Activated naive CD8-positive, alpha-beta T cell (primary cell): ENCODE measurements at regions not wholly inside any gene's neighbourhood (a gene's known extent, or its start where the extent isn't known, plus 50 kb on each side); places are given as distances from the start of the nearest gene placed in this dataset.
"Not testable (repeated sequence)": the region's sequence is repeated elsewhere in the genome, so short reads cannot be mapped to it uniquely, and the experiment has no call there.

Source experiments
- H3K27ac Mint-ChIP-seq: one replicate; pipeline ENCODE4 v1.8.0; 2021; ENCODE audit warnings: mixed read lengths
- H3K27me3 Mint-ChIP-seq: one replicate; pipeline ENCODE4 v1.8.0; 2021; ENCODE audit warnings: mixed read lengths
- H3K36me3 Mint-ChIP-seq: one replicate; pipeline ENCODE4 v1.8.0; 2021; ENCODE audit warnings: mixed read lengths
- H3K4me1 Mint-ChIP-seq: one replicate; pipeline ENCODE4 v1.8.0; 2021; ENCODE audit warnings: low read depth, mixed read lengths
- H3K4me3 Mint-ChIP-seq: one replicate; pipeline ENCODE4 v1.8.0; 2021; ENCODE audit warnings: mild to moderate bottlenecking, mixed read lengths
- H3K9me3 Mint-ChIP-seq: one replicate; pipeline ENCODE4 v1.8.0; 2021; ENCODE audit warnings: low read depth, mixed read lengths

DNA sequence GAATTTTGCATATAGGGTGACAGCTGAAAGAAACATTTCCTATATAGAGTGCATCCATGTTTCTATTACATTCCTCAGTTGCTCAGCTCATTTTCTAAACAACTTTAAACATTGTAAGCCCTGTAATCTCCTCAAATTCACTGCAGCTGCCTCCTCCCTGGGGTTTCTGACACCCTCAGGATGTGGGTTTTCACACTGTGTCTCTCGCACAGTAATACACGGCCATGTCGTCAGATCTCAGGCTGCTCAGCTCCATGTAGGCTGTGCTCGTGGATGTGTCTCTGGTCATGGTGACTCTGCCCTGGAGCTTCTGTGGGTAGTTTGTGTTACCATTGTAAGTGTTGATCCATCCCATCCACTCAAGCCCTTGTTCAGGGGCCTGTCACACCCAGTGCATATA is 569.0 kb downstream of the GOLGA6L6 start:
- H3K27me3 Mint-ChIP-seq, H3K4me1 Mint-ChIP-seq, H3K36me3 Mint-ChIP-seq, H3K4me3 Mint-ChIP-seq, H3K9me3 Mint-ChIP-seq, H3K27ac Mint-ChIP-seq: not testable (repeated sequence)

DNA sequence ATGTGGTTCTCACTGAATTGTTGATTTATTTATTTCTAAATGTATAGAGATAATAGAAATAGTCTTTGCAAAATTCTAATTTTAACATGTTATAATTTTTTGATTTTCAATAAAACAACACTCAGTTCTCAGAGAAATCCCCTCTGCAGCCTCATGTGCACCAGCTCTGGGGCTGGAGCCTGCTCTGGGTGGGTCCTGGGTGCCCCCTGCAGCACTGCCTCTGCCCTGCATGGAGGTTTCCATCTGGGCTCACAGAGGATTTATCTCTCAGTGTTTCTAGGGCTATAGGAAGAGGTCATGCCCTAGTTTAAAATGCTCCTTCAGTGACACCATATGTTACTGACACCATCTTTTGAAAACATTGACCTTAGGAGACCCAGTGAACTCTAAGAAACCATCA is 576.0 kb downstream of the GOLGA6L6 start:
- not testable (repeated sequence) for H3K4me1 Mint-ChIP-seq, H3K27ac Mint-ChIP-seq, H3K27me3 Mint-ChIP-seq, H3K36me3 Mint-ChIP-seq, H3K4me3 Mint-ChIP-seq, H3K9me3 Mint-ChIP-seq

DNA sequence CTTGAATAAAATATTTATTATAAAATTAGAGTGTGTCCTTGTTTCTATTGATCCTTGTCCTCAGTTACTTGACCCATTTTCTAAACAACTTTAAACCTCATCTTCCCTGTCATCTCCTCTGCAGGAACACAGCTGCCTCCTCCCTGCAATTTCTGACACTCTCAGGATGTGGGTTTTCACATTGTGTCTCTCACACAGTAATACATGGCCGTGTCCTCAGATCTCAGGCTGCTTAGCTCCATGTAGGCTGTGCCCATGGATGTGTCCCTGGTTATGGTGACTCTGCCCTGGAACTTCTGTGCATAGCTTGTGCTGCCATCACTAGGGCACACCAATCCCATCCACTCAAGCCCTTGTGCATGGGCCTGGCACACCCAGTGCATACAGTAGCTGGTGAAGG is 577.1 kb downstream of the GOLGA6L6 start:
- H3K4me3 Mint-ChIP-seq, H3K27me3 Mint-ChIP-seq, H3K4me1 Mint-ChIP-seq, H3K9me3 Mint-ChIP-seq, H3K36me3 Mint-ChIP-seq, H3K27ac Mint-ChIP-seq: not testable (repeated sequence)

DNA sequence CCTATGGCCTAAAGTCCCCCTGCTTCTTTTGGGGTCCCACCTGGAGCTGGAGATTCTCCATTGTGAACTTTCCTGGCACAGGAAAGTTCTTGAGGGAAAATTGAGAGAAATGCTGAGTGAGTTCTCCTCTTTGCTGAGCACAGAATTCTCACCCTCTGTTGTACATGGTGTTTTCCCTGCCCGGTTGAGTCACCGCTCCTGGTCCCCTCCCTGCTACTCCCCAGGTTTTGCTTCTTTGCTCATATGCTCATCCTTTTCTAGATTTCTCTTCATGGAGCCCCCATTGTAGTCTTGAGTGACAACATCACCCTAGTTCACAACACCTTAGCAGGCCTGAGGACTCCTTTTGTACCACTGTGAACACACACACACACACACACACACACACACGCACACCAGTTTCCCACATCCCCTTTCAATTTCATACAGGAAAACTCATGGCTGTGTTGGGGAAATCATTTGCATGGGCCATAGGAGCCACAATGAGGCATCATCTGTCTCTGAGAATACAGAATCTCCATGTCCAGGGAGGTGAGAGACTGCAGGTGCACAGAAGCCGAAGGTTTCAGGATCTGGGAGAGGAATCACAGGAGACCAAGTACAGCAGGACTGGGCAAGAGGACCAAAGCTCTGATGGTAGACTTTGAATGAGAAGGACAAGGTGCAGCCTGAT is 585.3 kb downstream of the GOLGA6L6 start:
- H3K27me3 Mint-ChIP-seq: no peaks in the 10 kb centered on the region
- H3K27ac Mint-ChIP-seq: no peak overlapping the region
- no peaks in the 10 kb centered on the region for H3K4me1 Mint-ChIP-seq
- H3K9me3 Mint-ChIP-seq: no peaks in the 10 kb centered on the region
- no peaks in the 10 kb centered on the region for H3K36me3 Mint-ChIP-seq
- no peak overlapping the region for H3K4me3 Mint-ChIP-seq

GRCh38 chr15:19944261-19944888 is 597.2 kb downstream of the GOLGA6L6 start:
- no peak overlapping the region for H3K27ac Mint-ChIP-seq
- H3K27me3 Mint-ChIP-seq: peaks cover 18% of the 10 kb centered on the region

GRCh38 chr15:19943515-19943914 is 598.1 kb downstream of the GOLGA6L6 start:
- no peaks in the 10 kb centered on the region for H3K4me1 Mint-ChIP-seq
- no peak overlapping the region for H3K27ac Mint-ChIP-seq
- peaks cover 18% of the 10 kb centered on the region for H3K27me3 Mint-ChIP-seq

More at GRCh38 chr15:19944261-19944888, 597.2 kb downstream of the GOLGA6L6 start:
- no peaks in the 10 kb centered on the region for H3K4me1 Mint-ChIP-seq
- H3K9me3 Mint-ChIP-seq: peaks cover 10% of the 10 kb centered on the region
- H3K4me3 Mint-ChIP-seq: no peak overlapping the region
- H3K36me3 Mint-ChIP-seq: no peaks in the 10 kb centered on the region

DNA sequence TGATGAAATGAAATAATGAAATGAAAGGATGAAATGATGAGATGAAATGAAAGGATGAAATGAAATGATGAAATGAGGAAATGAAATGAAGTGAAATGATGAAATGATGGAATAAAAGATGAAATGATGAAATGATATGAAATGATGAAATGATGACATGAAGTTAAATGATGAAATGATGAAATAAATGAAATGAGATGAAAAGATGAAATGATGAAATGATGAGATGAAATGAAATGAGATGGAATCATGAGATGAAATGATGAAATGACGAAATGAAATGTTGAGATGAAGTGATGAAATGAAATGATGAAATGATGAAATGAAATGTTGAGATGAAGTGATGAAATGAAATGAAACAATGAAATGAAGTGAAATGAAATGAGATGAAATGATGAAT is 638.3 kb downstream of the GOLGA6L6 start:
- H3K4me1 Mint-ChIP-seq, H3K36me3 Mint-ChIP-seq, H3K27me3 Mint-ChIP-seq, H3K4me3 Mint-ChIP-seq, H3K27ac Mint-ChIP-seq: not testable (repeated sequence)
- peaks cover 18% of the 10 kb centered on the region for H3K9me3 Mint-ChIP-seq

More at GRCh38 chr15:19943515-19943914, 598.1 kb downstream of the GOLGA6L6 start:
- Mint-ChIP-seq H3K36me3 (no peaks in the 10 kb centered on the region), H3K9me3 (peaks cover 10% of the 10 kb centered on the region), H3K4me3 (no peak overlapping the region)

DNA sequence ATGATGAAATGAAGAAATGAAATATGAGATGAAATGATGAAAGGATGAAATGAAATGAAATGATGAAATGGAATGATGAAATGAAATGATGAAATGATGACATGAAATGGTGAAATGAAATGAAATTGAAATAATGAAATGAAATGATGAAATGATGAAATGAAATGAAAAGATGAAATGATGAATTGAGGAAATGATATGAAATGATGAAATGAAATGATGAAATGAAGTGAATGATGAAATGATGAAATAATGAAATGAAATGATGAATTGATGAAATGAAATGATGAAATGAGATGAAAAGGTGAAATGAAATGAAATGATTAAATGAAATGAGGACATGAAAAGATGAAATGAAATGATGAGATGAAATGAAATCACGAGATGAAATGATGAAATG is 639.2 kb downstream of the GOLGA6L6 start:
- not testable (repeated sequence) for H3K36me3 Mint-ChIP-seq, H3K4me1 Mint-ChIP-seq, H3K27ac Mint-ChIP-seq, H3K27me3 Mint-ChIP-seq, H3K4me3 Mint-ChIP-seq
- H3K9me3 Mint-ChIP-seq: peaks cover 20% of the 10 kb centered on the region

DNA sequence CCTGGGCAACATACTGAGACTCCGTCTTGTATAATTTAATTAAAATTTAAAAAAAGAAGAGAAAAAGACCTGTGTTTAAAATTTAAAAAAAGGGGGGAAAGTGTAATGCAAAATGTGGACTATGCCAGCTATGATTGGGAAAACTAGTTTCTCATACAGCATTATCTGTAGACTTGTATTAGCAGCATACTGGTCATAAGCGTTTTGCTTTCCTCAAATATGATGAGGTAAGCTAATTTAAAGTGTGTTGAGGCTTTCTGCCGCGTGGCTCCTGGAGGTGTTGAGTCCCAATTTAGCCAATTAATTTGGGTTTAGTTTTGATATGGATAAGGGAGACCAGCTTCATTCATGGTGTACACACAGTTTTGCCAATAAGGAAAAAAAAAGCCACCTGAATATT is 640.2 kb downstream of the GOLGA6L6 start:
- H3K9me3 Mint-ChIP-seq: peaks cover 24% of the 10 kb centered on the region
- not testable (repeated sequence) for H3K4me1 Mint-ChIP-seq, H3K27ac Mint-ChIP-seq, H3K36me3 Mint-ChIP-seq, H3K27me3 Mint-ChIP-seq, H3K4me3 Mint-ChIP-seq

GRCh38 chr15:19899021-19899824 is 642.4 kb downstream of the GOLGA6L6 start:
- peaks cover 5% of the 10 kb centered on the region for H3K36me3 Mint-ChIP-seq
- H3K4me3 Mint-ChIP-seq: no peak overlapping the region
- peaks cover 28% of the 10 kb centered on the region for H3K9me3 Mint-ChIP-seq
- H3K27me3 Mint-ChIP-seq: peaks cover 4% of the 10 kb centered on the region
- no peak overlapping the region for H3K27ac Mint-ChIP-seq
- no peaks in the 10 kb centered on the region for H3K4me1 Mint-ChIP-seq

GRCh38 chr15:19888811-19889210 is 652.8 kb downstream of the GOLGA6L6 start:
- H3K4me3 Mint-ChIP-seq, H3K36me3 Mint-ChIP-seq, H3K4me1 Mint-ChIP-seq, H3K27ac Mint-ChIP-seq, H3K27me3 Mint-ChIP-seq: not testable (repeated sequence)
- peaks cover 22% of the 10 kb centered on the region for H3K9me3 Mint-ChIP-seq

DNA sequence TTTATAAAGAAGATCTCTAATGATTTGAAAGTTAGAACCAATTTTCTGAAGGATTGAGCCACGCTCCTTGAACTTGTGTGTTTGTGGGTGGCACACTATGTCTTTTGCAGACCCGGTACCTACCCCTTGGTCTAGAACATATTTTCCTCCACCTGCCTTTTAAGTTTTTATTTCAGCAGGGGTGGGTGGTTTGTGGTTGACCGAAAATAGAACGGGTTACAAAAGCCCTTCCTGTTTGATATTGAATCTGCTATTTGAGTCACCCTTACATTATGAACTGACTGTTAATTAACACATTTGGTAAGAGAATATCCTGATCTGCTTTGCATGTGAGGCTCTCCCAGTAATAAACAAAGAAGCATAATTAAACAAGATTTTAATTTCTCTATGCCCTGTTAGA is 697.5 kb downstream of the GOLGA6L6 start:
- not testable (repeated sequence) for H3K27me3 Mint-ChIP-seq, H3K4me3 Mint-ChIP-seq, H3K4me1 Mint-ChIP-seq, H3K36me3 Mint-ChIP-seq, H3K9me3 Mint-ChIP-seq, H3K27ac Mint-ChIP-seq
